CD4-positive, alpha-beta memory T cell (primary cell): ENCODE measurements at regions not wholly inside any gene's neighbourhood (a gene's known extent, or its start where the extent isn't known, plus 50 kb on each side); places are given as distances from the start of the nearest gene placed in this dataset.

Source experiments
- CTCF ChIA-PET: fragments of 350-600 bp; sonication (Branson Sonifier 250); formaldehyde crosslinking; loops from one replicate; lab custom pipeline; 2021; ENCODE audit warnings: inconsistent platforms; ENCODE audit not compliant: partially characterized antibody; lab: Charles Lee
- POLR2A ChIA-PET: fragments of 350-600 bp; sonication (Branson Sonifier 250); formaldehyde crosslinking; loops from one replicate; lab custom pipeline; 2021; ENCODE audit not compliant: partially characterized antibody; lab: Charles Lee
- DNase-seq, 5 donors: peaks; one replicate each; pipeline versions ENCODE4 v3.0.0 to v3.0.0-alpha.2; 2020 to 2022; ENCODE audit warnings: mixed read lengths in 1 of 5
- H3K27ac ChIP-seq: one replicate; pipeline ENCODE4 v1.7.0; 2013; ENCODE audit warnings: low read depth, low read length
- H3K27me3 ChIP-seq: 2 replicates; pipeline ENCODE4 v1.7.0; 2013; ENCODE audit warnings: mild to moderate bottlenecking, low read length, moderate library complexity; ENCODE audit not compliant: insufficient read depth
- H3K36me3 ChIP-seq: 2 replicates; pipeline ENCODE4 v1.7.0; 2013; ENCODE audit warnings: mild to moderate bottlenecking, low read length, moderate library complexity; ENCODE audit not compliant: insufficient read depth
- H3K4me1 ChIP-seq: 2 replicates; pipeline ENCODE4 v1.7.0; 2013; ENCODE audit warnings: mild to moderate bottlenecking, low read length, moderate library complexity; ENCODE audit not compliant: insufficient read depth
- H3K4me3 ChIP-seq, 2 donors: one replicate each; pipeline ENCODE4 v1.7.0; 2013; ENCODE audit warnings: low read length in 2 of 2, mild to moderate bottlenecking in 1 of 2
- H3K9me3 ChIP-seq, 2 donors: one replicate each; pipeline ENCODE4 v1.7.0; 2013; ENCODE audit warnings: low read length in 2 of 2, control low read depth in 1 of 2; ENCODE audit not compliant: control insufficient read depth in 1 of 2
- H3K27ac Mint-ChIP-seq, 7 donors: one replicate each; pipeline ENCODE4 v1.8.0; 2020 to 2021; ENCODE audit warnings: mixed read lengths in 7 of 7, mild to moderate bottlenecking in 6 of 7, inconsistent platforms in 3 of 7, moderate library complexity in 3 of 7
- H3K27me3 Mint-ChIP-seq, 2 donors: one replicate each; pipeline ENCODE4 v1.8.0; 2020 to 2021; ENCODE audit warnings: mixed read lengths in 2 of 2
- H3K36me3 Mint-ChIP-seq, 2 donors: one replicate each; pipeline ENCODE4 v1.8.0; 2020 to 2021; ENCODE audit warnings: mixed read lengths in 2 of 2, inconsistent platforms in 1 of 2, mild to moderate bottlenecking in 1 of 2
- H3K4me1 Mint-ChIP-seq, 4 donors: one replicate each; pipeline ENCODE4 v1.8.0; 2020 to 2021; ENCODE audit warnings: mixed read lengths in 4 of 4, mild to moderate bottlenecking in 1 of 4
- H3K4me3 Mint-ChIP-seq, 8 donors: one replicate each; pipeline ENCODE4 v1.8.0; 2020 to 2021; ENCODE audit warnings: mixed read lengths in 8 of 8, mild to moderate bottlenecking in 7 of 8, moderate library complexity in 6 of 8, inconsistent platforms in 3 of 8
- H3K9me3 Mint-ChIP-seq, 8 donors: one replicate each; pipeline ENCODE4 v1.8.0; 2020 to 2021; ENCODE audit warnings: mixed read lengths in 8 of 8, mild to moderate bottlenecking in 5 of 8, inconsistent platforms in 3 of 8, moderate library complexity in 1 of 8
- intact Hi-C: fragments of 100-400 bp; cut with micrococcal nuclease; formaldehyde crosslinking; loops from one replicate; pipeline ENCODE4 v1.15.1; 2023

DNA sequence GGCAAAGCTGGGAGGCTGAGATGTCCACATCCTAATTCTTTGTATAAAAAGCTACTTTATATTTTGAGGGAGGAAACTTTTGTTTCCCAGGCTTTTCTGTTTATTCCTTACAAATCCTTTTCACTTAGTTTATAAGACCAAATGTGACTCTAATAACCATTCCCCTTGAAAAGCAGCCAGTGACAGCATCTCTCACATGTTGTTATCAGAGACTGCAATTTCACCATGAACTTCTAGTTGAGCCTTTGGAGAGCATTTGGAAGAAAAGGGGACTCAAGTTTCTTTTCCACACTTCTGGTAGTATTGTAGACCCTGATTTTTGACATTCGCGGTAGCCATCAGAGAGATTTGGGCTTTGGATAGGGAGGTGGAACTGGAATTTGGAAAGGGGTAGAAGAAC is 215.8 kb downstream of the RNF144B start:
- ChIA-PET POLR2A (interaction anchor here (0.6 kb wide), 1 partner anchor 8 kb away, joined by 4 read pairs; no protein-coding TSS in a partner anchor), CTCF (interaction anchor here (0.5 to 0.7 kb wide), 2 partner anchors 10 to 77 kb away, joined by 3 read pairs; no protein-coding TSS in a partner anchor)
- Mint-ChIP-seq H3K9me3 (peaks cover 0 to 3% (median 0%) of the 10 kb centered on the region in 8 donors), H3K36me3 (no peaks in the 10 kb centered on the region), H3K4me1 (no peaks in the 10 kb centered on the region), H3K27me3 (peaks cover 1 to 5% of the 10 kb centered on the region in 2 donors), H3K27ac (no peak overlapping the region), H3K4me3 (no peak overlapping the region)
- no peak overlapping the region for H3K27ac ChIP-seq
- no peaks in the 10 kb centered on the region for H3K36me3 ChIP-seq
- no peak overlapping the region for H3K4me3 ChIP-seq
- no peak for DNase-seq
- intact Hi-C loops: no loop called here
- no peaks in the 10 kb centered on the region for H3K4me1 ChIP-seq
- H3K27me3 ChIP-seq: no peaks in the 10 kb centered on the region
- no peaks in the 10 kb centered on the region for H3K9me3 ChIP-seq

DNA sequence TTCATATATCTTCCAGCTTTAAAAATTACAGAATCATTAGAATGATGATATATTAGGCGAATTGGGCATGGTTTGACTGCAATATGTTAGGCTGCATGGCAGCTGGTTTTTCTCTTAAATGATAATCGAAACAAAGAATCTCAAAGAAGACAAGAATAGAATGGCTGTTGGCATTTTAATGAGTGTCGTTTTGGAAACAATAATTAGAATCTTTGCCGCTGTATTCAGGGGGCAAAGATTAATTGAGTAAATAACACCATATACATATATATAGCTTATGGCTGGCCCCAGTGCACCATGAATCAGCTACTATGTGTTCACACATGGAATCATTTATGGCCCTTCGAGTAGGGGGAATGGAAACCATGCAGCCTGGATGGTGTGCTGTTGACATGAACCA is 216.2 kb downstream of the RNF144B start:
- Mint-ChIP-seq H3K4me3 (no peak overlapping the region), H3K9me3 (peaks cover 0 to 3% (median 0%) of the 10 kb centered on the region in 8 donors), H3K27me3 (peaks cover 1 to 5% of the 10 kb centered on the region in 2 donors), H3K36me3 (no peaks in the 10 kb centered on the region), H3K27ac (no peak overlapping the region), H3K4me1 (no peaks in the 10 kb centered on the region)
- no peak for DNase-seq
- intact Hi-C loops: no loop called here
- Histone ChIP-seq H3K27me3 (no peaks in the 10 kb centered on the region), H3K4me3 (no peak overlapping the region), H3K4me1 (no peaks in the 10 kb centered on the region), H3K9me3 (no peaks in the 10 kb centered on the region), H3K36me3 (no peaks in the 10 kb centered on the region), H3K27ac (no peak overlapping the region)
- POLR2A ChIA-PET: interaction anchor here (0.6 kb wide), 1 partner anchor 9 kb away, joined by 4 read pairs; no protein-coding TSS in a partner anchor
- CTCF ChIA-PET: interaction anchor here (0.5 to 0.7 kb wide), 2 partner anchors 10 to 77 kb away, joined by 3 read pairs; no protein-coding TSS in a partner anchor

DNA sequence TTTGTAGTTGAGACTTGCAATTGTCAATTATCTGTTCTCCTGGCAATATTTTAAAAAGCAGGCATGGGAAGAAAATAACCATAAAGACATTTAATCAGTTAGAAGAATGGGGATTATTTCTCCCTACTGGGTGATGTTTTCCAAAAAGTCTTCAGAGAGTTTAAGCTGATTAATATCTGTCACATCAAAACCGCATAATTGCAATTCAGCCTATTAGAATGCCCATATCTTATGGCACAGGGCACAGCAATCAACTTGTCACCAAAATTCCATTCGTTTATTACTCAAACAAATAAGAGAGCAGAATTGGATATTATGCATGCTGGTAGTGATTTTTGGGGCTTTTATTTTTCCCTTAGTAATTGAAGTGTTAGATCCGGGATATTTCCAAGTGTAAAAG is 218.7 kb downstream of the RNF144B start:
- no peak overlapping the region for H3K27ac ChIP-seq
- no peak overlapping the region for H3K4me3 ChIP-seq
- H3K4me3 Mint-ChIP-seq: no peak overlapping the region
- peaks cover 0 to 3% of the 10 kb centered on the region in 2 donors for H3K27me3 Mint-ChIP-seq
- ChIA-PET POLR2A (no interaction called here), CTCF (interaction anchor here (3.5 kb wide), 1 partner anchor 10 kb away, joined by 38 read pairs; no protein-coding TSS in a partner anchor)
- intact Hi-C loops: no loop called here
- H3K36me3 ChIP-seq: no peaks in the 10 kb centered on the region
- no peaks in the 10 kb centered on the region for H3K9me3 ChIP-seq
- peaks cover 0 to 20% (median 2%) of the 10 kb centered on the region in 8 donors for H3K9me3 Mint-ChIP-seq
- no peaks in the 10 kb centered on the region for H3K4me1 ChIP-seq
- no peaks in the 10 kb centered on the region for H3K27me3 ChIP-seq
- H3K27ac Mint-ChIP-seq: no peak overlapping the region
- no peaks in the 10 kb centered on the region for H3K4me1 Mint-ChIP-seq
- H3K36me3 Mint-ChIP-seq: no peaks in the 10 kb centered on the region
- no peak for DNase-seq

GRCh38 chr6:18609715-18610114 is 222.6 kb downstream of the RNF144B start:
- H3K27me3 Mint-ChIP-seq: peaks cover 2 to 4% of the 10 kb centered on the region in 2 donors
- H3K4me1 Mint-ChIP-seq: no peaks in the 10 kb centered on the region
- no peak overlapping the region for H3K4me3 Mint-ChIP-seq
- H3K36me3 Mint-ChIP-seq: no peaks in the 10 kb centered on the region
- Histone ChIP-seq H3K27ac (no peak overlapping the region), H3K9me3 (no peaks in the 10 kb centered on the region), H3K4me3 (no peak overlapping the region), H3K36me3 (no peaks in the 10 kb centered on the region), H3K27me3 (no peaks in the 10 kb centered on the region), H3K4me1 (no peaks in the 10 kb centered on the region)
- peaks cover 0 to 20% (median 2%) of the 10 kb centered on the region in 8 donors for H3K9me3 Mint-ChIP-seq
- DNase-seq: no peak
- intact Hi-C loops: no loop called here
- ChIA-PET CTCF (no interaction called here), POLR2A (no interaction called here)
- no peak overlapping the region for H3K27ac Mint-ChIP-seq

DNA sequence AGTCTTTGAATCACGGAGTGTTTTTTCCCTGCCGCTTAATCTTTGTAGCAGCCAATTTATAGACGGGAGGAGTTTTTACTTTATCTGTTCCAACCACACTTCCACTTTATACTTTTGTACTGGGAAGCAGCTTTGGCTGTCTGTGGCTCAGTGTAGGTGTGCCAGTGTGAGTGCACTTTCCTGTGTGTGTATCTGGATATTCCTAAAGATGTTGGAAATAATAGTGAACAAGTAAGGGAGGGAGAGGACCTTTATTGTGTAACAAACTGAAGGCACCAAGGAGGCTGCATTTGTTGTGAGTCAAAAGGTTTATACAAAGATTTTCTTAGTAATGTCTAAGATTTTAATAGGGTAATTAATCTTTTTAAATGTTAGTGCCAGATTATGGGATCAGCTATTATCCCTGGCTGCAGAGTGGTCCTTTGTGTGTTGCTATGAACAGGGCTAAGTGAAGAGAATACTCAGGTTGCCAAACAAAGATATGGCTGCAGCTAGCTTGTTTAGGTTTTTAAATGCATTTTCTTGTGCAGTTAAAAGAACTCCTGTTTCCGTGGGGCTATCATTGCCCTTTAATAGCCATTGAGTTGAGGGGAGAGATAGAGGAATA is 226.3 kb downstream of the RNF144B start:
- Mint-ChIP-seq H3K27me3 (peaks cover 2% of the 10 kb centered on the region in 2 donors), H3K36me3 (no peaks in the 10 kb centered on the region), H3K9me3 (peaks cover 0 to 20% (median 6%) of the 10 kb centered on the region in 8 donors), H3K4me3 (no peak overlapping the region), H3K27ac (no peak overlapping the region), H3K4me1 (no peaks in the 10 kb centered on the region)
- intact Hi-C loops: no loop called here
- H3K9me3 ChIP-seq: no peaks in the 10 kb centered on the region
- DNase-seq: no peak
- no peaks in the 10 kb centered on the region for H3K27me3 ChIP-seq
- no peak overlapping the region for H3K4me3 ChIP-seq
- ChIA-PET CTCF (interaction anchor here (1.0 to 1.9 kb wide), 2 partner anchors 16 to 17 kb away, joined by 3 to 5 read pairs; no protein-coding TSS in a partner anchor), POLR2A (no interaction called here)
- H3K4me1 ChIP-seq: no peaks in the 10 kb centered on the region
- no peaks in the 10 kb centered on the region for H3K36me3 ChIP-seq
- H3K27ac ChIP-seq: no peak overlapping the region

DNA sequence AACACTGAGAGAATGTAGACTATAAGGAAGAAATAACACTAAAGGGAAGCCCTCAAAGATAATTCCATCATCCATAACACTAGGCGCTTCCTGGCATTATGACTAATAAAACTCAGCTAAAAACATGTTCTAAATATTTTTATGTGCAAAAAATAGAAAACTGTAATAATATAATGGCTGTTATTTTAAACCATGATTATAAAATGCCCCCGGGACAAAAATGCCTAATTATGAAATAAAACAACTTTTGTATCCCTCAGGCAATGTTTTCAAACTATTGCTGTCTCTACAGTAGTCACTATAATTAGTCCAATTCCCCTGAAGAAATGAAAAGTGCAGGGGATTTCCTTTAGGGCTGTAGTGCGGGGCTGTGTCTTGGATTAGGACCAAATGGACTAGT is 242.4 kb downstream of the RNF144B start:
- H3K36me3 Mint-ChIP-seq: no peaks in the 10 kb centered on the region
- H3K27ac Mint-ChIP-seq: no peak overlapping the region
- H3K4me3 Mint-ChIP-seq: no peak overlapping the region
- Histone ChIP-seq H3K27me3 (no peaks in the 10 kb centered on the region), H3K9me3 (no peaks in the 10 kb centered on the region), H3K4me1 (no peaks in the 10 kb centered on the region), H3K36me3 (no peaks in the 10 kb centered on the region), H3K27ac (no peak overlapping the region), H3K4me3 (no peak overlapping the region)
- ChIA-PET CTCF (no interaction called here), POLR2A (no interaction called here)
- H3K4me1 Mint-ChIP-seq: no peaks in the 10 kb centered on the region
- H3K27me3 Mint-ChIP-seq: peaks cover 0 to 5% of the 10 kb centered on the region in 2 donors
- DNase-seq: no peak
- peaks cover 0 to 5% (median 0%) of the 10 kb centered on the region in 8 donors for H3K9me3 Mint-ChIP-seq
- intact Hi-C loops: no loop called here

- Mint-ChIP-seq H3K27ac (no peak overlapping the region), H3K36me3 (no peaks in the 10 kb centered on the region), H3K9me3 (no peaks in the 10 kb centered on the region), H3K4me1 (no peaks in the 10 kb centered on the region), H3K4me3 (no peak overlapping the region), H3K27me3 (peaks cover 0 to 5% of the 10 kb centered on the region in 2 donors)
- no peaks in the 10 kb centered on the region for H3K4me1 ChIP-seq
- no peaks in the 10 kb centered on the region for H3K36me3 ChIP-seq
- no peak for DNase-seq
- no peak overlapping the region for H3K4me3 ChIP-seq
- no peaks in the 10 kb centered on the region for H3K27me3 ChIP-seq
- ChIA-PET POLR2A (no interaction called here), CTCF (interaction anchor here (0.8 to 0.9 kb wide), 2 partner anchors 11 to 26 kb away, joined by 3 read pairs; no protein-coding TSS in a partner anchor)
- H3K9me3 ChIP-seq: no peaks in the 10 kb centered on the region
- no peak overlapping the region for H3K27ac ChIP-seq
- intact Hi-C loops: no loop called here
These were observed 245.7 kb downstream of the RNF144B start for GRCh38 chr6:18632670-18633410.
